ENCODE measurements at regions not wholly inside any gene's neighbourhood (a gene's known extent, or its start where the extent isn't known, plus 50 kb on each side); places are given as distances from the start of the nearest gene placed in this dataset.

GRCh38 chr18:55166260-55166598 lies 207.0 kb upstream of the CCDC68 start:
- H3K27me3 ChIP-seq (ENCODE audit: insufficient read depth, low read length) = peaks cover 26% of the 10 kb centered on the region
- H3K36me3 ChIP-seq (ENCODE audit: insufficient read depth, low read length) = no peaks in the 10 kb centered on the region
- no peaks in the 10 kb centered on the region for H3K4me1 ChIP-seq (ENCODE audit: control insufficient read depth, insufficient read depth, low read length, unreplicated experiment)
- H3K79me2 ChIP-seq (ENCODE audit: control insufficient read depth, insufficient read depth, low read length, unreplicated experiment) = no peaks in the 10 kb centered on the region
- H2AFZ ChIP-seq (ENCODE audit: low read length, unreplicated experiment) = no peak overlapping the region
- H3K4me3 ChIP-seq (ENCODE audit: low read depth, low read length) = no peak overlapping the region
- H3K27ac ChIP-seq (ENCODE audit: low read depth, low read length) = no peak overlapping the region

GRCh38 chr18:55163550-55163949 lies 204.3 kb upstream of the CCDC68 start:
- Histone ChIP-seq H3K79me2 (ENCODE audit: control insufficient read depth, insufficient read depth, low read length, unreplicated experiment) (no peaks in the 10 kb centered on the region), H2AFZ (ENCODE audit: low read length, unreplicated experiment) (no peak overlapping the region), H3K27ac (ENCODE audit: low read depth, low read length) (no peak overlapping the region), H3K4me1 (ENCODE audit: control insufficient read depth, insufficient read depth, low read length, unreplicated experiment) (no peaks in the 10 kb centered on the region), H3K27me3 (ENCODE audit: insufficient read depth, low read length) (peaks cover 32% of the 10 kb centered on the region), H3K4me3 (ENCODE audit: low read depth, low read length) (no peak overlapping the region), H3K36me3 (ENCODE audit: insufficient read depth, low read length) (no peaks in the 10 kb centered on the region)

- H3K4me3 ChIP-seq (ENCODE audit: low read depth, low read length) = no peak overlapping the region
- H3K27ac ChIP-seq (ENCODE audit: low read depth, low read length) = no peak overlapping the region
- H3K4me1 ChIP-seq (ENCODE audit: control insufficient read depth, insufficient read depth, low read length, unreplicated experiment) = no peaks in the 10 kb centered on the region
- H3K36me3 ChIP-seq (ENCODE audit: insufficient read depth, low read length) = no peaks in the 10 kb centered on the region
- H2AFZ ChIP-seq (ENCODE audit: low read length, unreplicated experiment) = no peak overlapping the region
- peaks cover 38% of the 10 kb centered on the region for H3K27me3 ChIP-seq (ENCODE audit: insufficient read depth, low read length)
- no peaks in the 10 kb centered on the region for H3K79me2 ChIP-seq (ENCODE audit: control insufficient read depth, insufficient read depth, low read length, unreplicated experiment)
Measured at GRCh38 chr18:55161916-55162315, 202.7 kb upstream of the CCDC68 start.

GRCh38 chr18:55159027-55159426 lies 199.8 kb upstream of the CCDC68 start:
- Histone ChIP-seq H3K27me3 (ENCODE audit: insufficient read depth, low read length) (peaks cover 22% of the 10 kb centered on the region; the same call in 1 of the 2 replicates), H3K4me3 (ENCODE audit: low read depth, low read length) (no peak overlapping the region), H3K79me2 (ENCODE audit: control insufficient read depth, insufficient read depth, low read length, unreplicated experiment) (no peaks in the 10 kb centered on the region)

GRCh38 chr18:55158570-55158969 lies 199.3 kb upstream of the CCDC68 start:
- no peak overlapping the region for H3K4me3 ChIP-seq (ENCODE audit: low read depth, low read length)
- no peak overlapping the region for H2AFZ ChIP-seq (ENCODE audit: low read length, unreplicated experiment)

More at GRCh38 chr18:55159027-55159426, 199.8 kb upstream of the CCDC68 start:
- H3K4me1 ChIP-seq (ENCODE audit: control insufficient read depth, insufficient read depth, low read length, unreplicated experiment) = no peaks in the 10 kb centered on the region
- no peak overlapping the region for H3K27ac ChIP-seq (ENCODE audit: low read depth, low read length)
- H2AFZ ChIP-seq (ENCODE audit: low read length, unreplicated experiment) = no peak overlapping the region
- H3K36me3 ChIP-seq (ENCODE audit: insufficient read depth, low read length) = no peaks in the 10 kb centered on the region

GRCh38 chr18:55153346-55153745 lies 194.1 kb upstream of the CCDC68 start:
- no peak overlapping the region for H3K27ac ChIP-seq (ENCODE audit: low read depth, low read length)
- H3K4me3 ChIP-seq (ENCODE audit: low read depth, low read length) = no peak overlapping the region
- H3K79me2 ChIP-seq (ENCODE audit: control insufficient read depth, insufficient read depth, low read length, unreplicated experiment) = no peaks in the 10 kb centered on the region
- no peak overlapping the region for H2AFZ ChIP-seq (ENCODE audit: low read length, unreplicated experiment)
- no peaks in the 10 kb centered on the region for H3K36me3 ChIP-seq (ENCODE audit: insufficient read depth, low read length)
- H3K4me1 ChIP-seq (ENCODE audit: control insufficient read depth, insufficient read depth, low read length, unreplicated experiment) = peaks cover 11% of the 10 kb centered on the region
- H3K27me3 ChIP-seq (ENCODE audit: insufficient read depth, low read length) = peaks cover 4% of the 10 kb centered on the region; the same call in 1 of the 2 replicates

More at GRCh38 chr18:55158570-55158969, 199.3 kb upstream of the CCDC68 start:
- peaks cover 18% of the 10 kb centered on the region; the same call in 1 of the 2 replicates for H3K27me3 ChIP-seq (ENCODE audit: insufficient read depth, low read length)
- H3K79me2 ChIP-seq (ENCODE audit: control insufficient read depth, insufficient read depth, low read length, unreplicated experiment) = no peaks in the 10 kb centered on the region
- no peak overlapping the region for H3K27ac ChIP-seq (ENCODE audit: low read depth, low read length)
- no peaks in the 10 kb centered on the region for H3K36me3 ChIP-seq (ENCODE audit: insufficient read depth, low read length)
- no peaks in the 10 kb centered on the region for H3K4me1 ChIP-seq (ENCODE audit: control insufficient read depth, insufficient read depth, low read length, unreplicated experiment)

- H3K27me3 ChIP-seq (ENCODE audit: insufficient read depth, low read length) = peaks cover 2% of the 10 kb centered on the region; the same call in 1 of the 2 replicates
Measured at GRCh38 chr18:55152801-55153200, 193.5 kb upstream of the CCDC68 start.

GRCh38 chr18:55149994-55150393 lies 190.7 kb upstream of the CCDC68 start:
- Histone ChIP-seq H2AFZ (ENCODE audit: low read length, unreplicated experiment) (no peak overlapping the region), H3K27ac (ENCODE audit: low read depth, low read length) (no peak overlapping the region), H3K79me2 (ENCODE audit: control insufficient read depth, insufficient read depth, low read length, unreplicated experiment) (no peaks in the 10 kb centered on the region), H3K27me3 (ENCODE audit: insufficient read depth, low read length) (peaks cover 4% of the 10 kb centered on the region; the same call in 1 of the 2 replicates), H3K36me3 (ENCODE audit: insufficient read depth, low read length) (no peaks in the 10 kb centered on the region), H3K4me3 (ENCODE audit: low read depth, low read length) (no peak overlapping the region), H3K4me1 (ENCODE audit: control insufficient read depth, insufficient read depth, low read length, unreplicated experiment) (peaks cover 11% of the 10 kb centered on the region)

More at GRCh38 chr18:55152801-55153200, 193.5 kb upstream of the CCDC68 start:
- no peaks in the 10 kb centered on the region for H3K79me2 ChIP-seq (ENCODE audit: control insufficient read depth, insufficient read depth, low read length, unreplicated experiment)
- H3K4me3 ChIP-seq (ENCODE audit: low read depth, low read length) = no peak overlapping the region
- H3K4me1 ChIP-seq (ENCODE audit: control insufficient read depth, insufficient read depth, low read length, unreplicated experiment) = peaks cover 11% of the 10 kb centered on the region
- H3K27ac ChIP-seq (ENCODE audit: low read depth, low read length) = no peak overlapping the region
- H2AFZ ChIP-seq (ENCODE audit: low read length, unreplicated experiment) = no peak overlapping the region
- no peaks in the 10 kb centered on the region for H3K36me3 ChIP-seq (ENCODE audit: insufficient read depth, low read length)

GRCh38 chr18:55147791-55148190 lies 188.5 kb upstream of the CCDC68 start:
- Histone ChIP-seq H3K36me3 (ENCODE audit: insufficient read depth, low read length) (no peaks in the 10 kb centered on the region), H2AFZ (ENCODE audit: low read length, unreplicated experiment) (no peak overlapping the region), H3K79me2 (ENCODE audit: control insufficient read depth, insufficient read depth, low read length, unreplicated experiment) (no peaks in the 10 kb centered on the region), H3K4me3 (ENCODE audit: low read depth, low read length) (no peak overlapping the region), H3K27ac (ENCODE audit: low read depth, low read length) (no peak overlapping the region), H3K27me3 (ENCODE audit: insufficient read depth, low read length) (peaks cover 4% of the 10 kb centered on the region; the same call in 1 of the 2 replicates), H3K4me1 (ENCODE audit: control insufficient read depth, insufficient read depth, low read length, unreplicated experiment) (peaks cover 4% of the 10 kb centered on the region)

GRCh38 chr18:55144193-55144930 lies 185.1 kb upstream of the CCDC68 start:
- peaks cover 4% of the 10 kb centered on the region; the same call in 1 of the 2 replicates for H3K27me3 ChIP-seq (ENCODE audit: insufficient read depth, low read length)
- H3K79me2 ChIP-seq (ENCODE audit: control insufficient read depth, insufficient read depth, low read length, unreplicated experiment) = no peaks in the 10 kb centered on the region
- no peak overlapping the region for H2AFZ ChIP-seq (ENCODE audit: low read length, unreplicated experiment)
- no peaks in the 10 kb centered on the region for H3K36me3 ChIP-seq (ENCODE audit: insufficient read depth, low read length)
- H3K4me3 ChIP-seq (ENCODE audit: low read depth, low read length) = no peak overlapping the region
- no peak overlapping the region for H3K27ac ChIP-seq (ENCODE audit: low read depth, low read length)
- H3K4me1 ChIP-seq (ENCODE audit: control insufficient read depth, insufficient read depth, low read length, unreplicated experiment) = no peaks in the 10 kb centered on the region

- H3K27me3 ChIP-seq (ENCODE audit: insufficient read depth, low read length) = no peaks in the 10 kb centered on the region
- H3K79me2 ChIP-seq (ENCODE audit: control insufficient read depth, insufficient read depth, low read length, unreplicated experiment) = no peaks in the 10 kb centered on the region
- no peak overlapping the region for H2AFZ ChIP-seq (ENCODE audit: low read length, unreplicated experiment)
- H3K4me3 ChIP-seq (ENCODE audit: low read depth, low read length) = no peak overlapping the region
- no peak overlapping the region for H3K27ac ChIP-seq (ENCODE audit: low read depth, low read length)
- H3K36me3 ChIP-seq (ENCODE audit: insufficient read depth, low read length) = no peaks in the 10 kb centered on the region
- peaks cover 3% of the 10 kb centered on the region for H3K4me1 ChIP-seq (ENCODE audit: control insufficient read depth, insufficient read depth, low read length, unreplicated experiment)
Measured at GRCh38 chr18:55142410-55142809, 183.1 kb upstream of the CCDC68 start.
